IMR-90 (cell line): ENCODE measurements at regions not wholly inside any gene's neighbourhood (a gene's known extent, or its start where the extent isn't known, plus 50 kb on each side); places are given as distances from the start of the nearest gene placed in this dataset.

Experiments used
- ATAC-seq: fragments of 200-7000 bp; cut with Tn5 transposase; 2 replicates; pipeline ENCODE4 v1.9.1; 2020; ENCODE audit warnings: low read depth, mild to moderate bottlenecking, moderate library complexity
- BruUV-seq: library from RNA; stranded (reverse); fragments of 400-500 nt; replicated peaks from 2 replicates; lab custom pipeline; 2021; lab: Mats Ljungman, UMichigan
- CTCF ChIA-PET: fragments of 300-600 bp; formaldehyde crosslinking; extraction: SDS; loops from one replicate; lab custom pipeline; 2021; ENCODE audit warnings: antibody characterized with exemption; lab: Yijun Ruan, JAX
- POLR2A ChIA-PET: fragments of 300-600 bp; sonication (Branson Sonifier 250); formaldehyde crosslinking; loops from one replicate; lab custom pipeline; 2022; ENCODE audit warnings: antibody characterized with exemption; ENCODE audit not compliant: unreplicated experiment; lab: Charles Lee
- DNase-seq: peaks from one replicate; pipeline ENCODE4 v3.0.0; 2013
- H2AFZ ChIP-seq: replicated peaks from 2 replicates; pipeline ENCODE3; 2013; ENCODE audit warnings: low read length, mild to moderate bottlenecking; ENCODE audit not compliant: poor library complexity
- H2AK5ac ChIP-seq: 2 replicates; pipeline ENCODE4 v1.6.1; 2013; ENCODE audit warnings: low read depth, low read length, inconsistent platforms
- H2AK9ac ChIP-seq: replicated peaks from 2 replicates; pipeline ENCODE3; 2013; ENCODE audit warnings: mild to moderate bottlenecking, low read depth, low read length, moderate library complexity; ENCODE audit not compliant: poor library complexity
- H2BK120ac ChIP-seq: 2 replicates; pipeline ENCODE4 v1.6.1; 2013; ENCODE audit warnings: low read depth, low read length, inconsistent platforms
- H2BK15ac ChIP-seq: 3 replicates; pipeline ENCODE4 v1.6.1; 2013; ENCODE audit warnings: low read depth, low read length, inconsistent platforms
- H2BK20ac ChIP-seq: 2 replicates; pipeline ENCODE4 v1.6.1; 2013; ENCODE audit warnings: low read depth, mild to moderate bottlenecking, inconsistent platforms, low read length, moderate library complexity
- H2BK5ac ChIP-seq: 2 replicates; pipeline ENCODE4 v1.6.1; 2013; ENCODE audit warnings: mild to moderate bottlenecking, low read depth, low read length, inconsistent platforms; ENCODE audit not compliant: poor library complexity, severe bottlenecking
- H3K14ac ChIP-seq: replicated peaks from 2 replicates; pipeline ENCODE4 v1.6.1; 2013; ENCODE audit warnings: low read depth, low read length, inconsistent platforms
- H3K18ac ChIP-seq: 2 replicates; pipeline ENCODE4 v1.6.1; 2013; ENCODE audit warnings: low read depth, low read length, control low read depth
- H3K23ac ChIP-seq: 2 replicates; pipeline ENCODE4 v1.6.1; 2013; ENCODE audit warnings: low read depth, low read length, inconsistent platforms
- H3K27ac ChIP-seq: 2 replicates; pipeline ENCODE4 v1.5.1; 2013; ENCODE audit warnings: mild to moderate bottlenecking, control low read depth, low read length; ENCODE audit not compliant: insufficient read depth
- H3K27me3 ChIP-seq: 2 replicates; pipeline ENCODE4 v1.6.1; 2013; ENCODE audit warnings: low read length; ENCODE audit not compliant: control insufficient read depth, insufficient read depth
- H3K36me3 ChIP-seq: 2 replicates; pipeline ENCODE4 v1.6.1; 2013; ENCODE audit warnings: low read length, mixed read lengths; ENCODE audit not compliant: control insufficient read depth, insufficient read depth
- H3K4ac ChIP-seq: 2 replicates; pipeline ENCODE4 v1.6.1; 2013; ENCODE audit warnings: low read depth, low read length, inconsistent platforms
- H3K4me1 ChIP-seq: 2 replicates; pipeline ENCODE4 v1.6.1; 2013; ENCODE audit warnings: low read length, mixed read lengths; ENCODE audit not compliant: control insufficient read depth, insufficient read depth
- H3K4me2 ChIP-seq: 2 replicates; pipeline ENCODE4 v1.6.1; 2013; ENCODE audit warnings: low read depth, mild to moderate bottlenecking, control low read depth, low read length, moderate library complexity
- H3K4me3 ChIP-seq: 2 replicates; pipeline ENCODE4 v1.5.1; 2013; ENCODE audit warnings: low read depth, mild to moderate bottlenecking, control low read depth, low read length, moderate library complexity; ENCODE audit not compliant: insufficient read depth
- H3K56ac ChIP-seq: 2 replicates; pipeline ENCODE4 v1.6.1; 2013; ENCODE audit warnings: low read length, inconsistent platforms; ENCODE audit not compliant: insufficient read depth; ENCODE audit errors: extremely low read depth
- H3K79me1 ChIP-seq, 2 experiments: 2 replicates each; pipeline ENCODE4 v1.6.1; 2013; ENCODE audit warnings: low read length in 2 of 2, inconsistent platforms in 1 of 2, low read depth in 1 of 2
- H3K9ac ChIP-seq: 2 replicates; pipeline ENCODE4 v1.6.1; 2013; ENCODE audit warnings: low read depth, low read length, control low read depth
- H3K9me1 ChIP-seq: 2 replicates; pipeline ENCODE4 v1.6.1; 2013; ENCODE audit warnings: low read length, inconsistent platforms; ENCODE audit not compliant: insufficient read depth
- H3K9me3 ChIP-seq: 2 replicates; pipeline ENCODE4 v1.6.1; 2013; ENCODE audit warnings: low read length; ENCODE audit not compliant: control insufficient read depth, insufficient read depth
- H4K20me1 ChIP-seq: 2 replicates; pipeline ENCODE4 v1.6.1; 2013; ENCODE audit warnings: low read length, inconsistent platforms; ENCODE audit not compliant: insufficient read depth
- H4K5ac ChIP-seq: 2 replicates; pipeline ENCODE4 v1.6.1; 2013; ENCODE audit warnings: mild to moderate bottlenecking, low read depth, low read length, control low read depth
- H4K8ac ChIP-seq, 2 experiments: 2 replicates each; pipeline ENCODE4 v1.6.1; 2013; ENCODE audit warnings: low read depth in 2 of 2, low read length in 2 of 2, control low read depth in 1 of 2, inconsistent platforms in 1 of 2
- H4K91ac ChIP-seq: 2 replicates; pipeline ENCODE4 v1.6.1; 2013; ENCODE audit warnings: low read depth, low read length, inconsistent platforms; ENCODE audit not compliant: insufficient read depth
- ELK1 ChIP-seq: fragments of 150-350 bp; IDR thresholded peaks from 2 replicates; pipeline ENCODE4 v1.6.1; 2016; ENCODE audit warnings: low read depth, mild to moderate bottlenecking, low read length, moderate library complexity, borderline replicate concordance
- MAFK ChIP-seq: IDR thresholded peaks from 2 replicates; pipeline ENCODE4 v1.6.1; 2012; ENCODE audit warnings: low read depth, low read length, improper control_type of control experiment
- MXI1 ChIP-seq: IDR thresholded peaks from 2 replicates; pipeline ENCODE4 v1.6.1; 2012; ENCODE audit warnings: low read depth, mild to moderate bottlenecking, low read length, moderate library complexity, borderline replicate concordance
- POLR2A ChIP-seq: IDR thresholded peaks from 2 replicates; pipeline ENCODE4 v1.6.1; 2012; ENCODE audit warnings: mild to moderate bottlenecking, low read depth, low read length
- RCOR1 ChIP-seq: IDR thresholded peaks from 2 replicates; pipeline ENCODE4 v1.6.1; 2012; ENCODE audit warnings: mild to moderate bottlenecking, low read length, improper control_type of control experiment; ENCODE audit not compliant: insufficient replicate concordance
- SMC3 ChIP-seq: fragments of 150-350 bp; IDR thresholded peaks from 2 replicates; pipeline ENCODE4 v1.6.1; 2016; ENCODE audit warnings: low read depth, mild to moderate bottlenecking, antibody characterized with exemption, low read length, moderate library complexity
- WGBS, 2 experiments: methylation state at CpG; one replicate each; pipeline versions ENCODE4 v1.1.5 to v1.1.7; 2013; ENCODE audit warnings: missing lambda C conversion rate in 2 of 2; ENCODE audit not compliant: insufficient read length in 1 of 2; ENCODE audit errors: extremely low coverage in 2 of 2; 5-methylcytosine and 5-hydroxymethylcytosine counted together
- dilution Hi-C: fragments of 300-500 bp; cut with HindIII; formaldehyde crosslinking; loops from one replicate; pipeline ENCODE4 v1.14.3; 2018; ENCODE audit warnings: low sequenced_read_pairs; ENCODE audit not compliant: unreplicated experiment
- in situ Hi-C: fragments of 300-500 bp; cut with MboI; formaldehyde crosslinking; loops from 3 replicates; pipeline ENCODE4 v1.14.3; 2019; ENCODE audit warnings: low sequenced_read_pairs, inconsistent platforms, mixed read lengths
- intact Hi-C: fragments of 100-400 bp; cut with micrococcal nuclease; formaldehyde crosslinking; loops from 2 replicates; pipeline ENCODE4 v1.10.0; 2022
- TF ChIP-seq, protein P1 (sequence below): fragments of 150-350 bp; IDR thresholded peaks from 2 replicates; pipeline ENCODE4 v1.6.1; 2017; ENCODE audit warnings: mild to moderate bottlenecking, antibody characterized with exemption, low read length, low read depth

DNA sequence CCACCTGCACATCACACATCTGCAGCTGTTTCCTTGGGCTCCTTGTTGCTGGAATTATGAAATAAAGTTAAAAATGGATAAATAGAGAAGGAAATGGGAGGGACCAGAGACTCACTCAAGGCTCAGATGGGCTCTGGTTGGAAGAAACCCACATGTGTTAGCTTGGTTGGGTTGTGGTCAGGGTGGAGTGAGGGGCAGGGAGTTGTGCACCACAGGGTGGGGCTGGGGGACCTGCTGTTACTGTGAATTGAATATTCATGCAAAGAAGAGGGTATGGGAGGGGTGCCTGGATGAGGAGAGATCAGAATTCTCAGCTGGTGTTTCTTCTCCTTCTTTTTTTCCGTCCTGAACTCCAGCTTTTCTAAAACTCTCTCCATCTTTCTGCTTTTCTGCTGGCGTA lies 320.7 kb downstream of the MAP2K4 start:
- Histone ChIP-seq H3K79me1 (no peaks in the 10 kb centered on the region), H3K4me1 (peaks cover 2% of the 10 kb centered on the region; the same call in 1 of the 2 replicates), H2AK9ac (no peak overlapping the region), H2AFZ (no peak overlapping the region), H3K56ac (no peak overlapping the region), H3K18ac (no peak overlapping the region), H2AK5ac (no peak overlapping the region), H3K4me3 (no peak overlapping the region), H4K20me1 (no peaks in the 10 kb centered on the region), H4K8ac (no peak overlapping the region), H3K9me1 (peaks cover 9% of the 10 kb centered on the region), H3K27ac (no peak overlapping the region), H4K91ac (no peak overlapping the region), H2BK20ac (no peak overlapping the region; the same call in 1 of the 2 replicates), H3K4me2 (no peak overlapping the region), H3K27me3 (no peaks in the 10 kb centered on the region), H2BK5ac (no peak overlapping the region), H3K9ac (no peak overlapping the region), H3K4ac (0 out of 2 replicates have a peak overlapping the region, but pooled peaks have one; percentile 40), H4K5ac (no peak overlapping the region), H2BK15ac (no peak overlapping the region), H3K23ac (no peak overlapping the region), H3K9me3 (no peaks in the 10 kb centered on the region), H2BK120ac (no peak overlapping the region; the same call in 1 of the 2 replicates), H3K14ac (no peak overlapping the region), H3K36me3 (no peaks in the 10 kb centered on the region)
- in situ Hi-C loops (no loop called here), intact Hi-C loops (no loop called here), dilution Hi-C loops (no loop called here)
- DNase-seq = no peak
- ATAC-seq = no peak
- TF ChIP-seq SMC3 (no peak), ELK1 (no peak), POLR2A (no peak), RCOR1 (no peak), MXI1 (no peak), MAFK (no peak)
- TF ChIP-seq, protein P1, sequence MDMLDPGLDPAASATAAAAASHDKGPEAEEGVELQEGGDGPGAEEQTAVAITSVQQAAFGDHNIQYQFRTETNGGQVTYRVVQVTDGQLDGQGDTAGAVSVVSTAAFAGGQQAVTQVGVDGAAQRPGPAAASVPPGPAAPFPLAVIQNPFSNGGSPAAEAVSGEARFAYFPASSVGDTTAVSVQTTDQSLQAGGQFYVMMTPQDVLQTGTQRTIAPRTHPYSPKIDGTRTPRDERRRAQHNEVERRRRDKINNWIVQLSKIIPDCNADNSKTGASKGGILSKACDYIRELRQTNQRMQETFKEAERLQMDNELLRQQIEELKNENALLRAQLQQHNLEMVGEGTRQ = no peak
- ChIA-PET POLR2A (interaction anchor here (0.5 kb wide), 1 partner anchor 14 kb away, joined by 3 read pairs; no protein-coding TSS in a partner anchor), CTCF (no interaction called here)
- no TSS peak for BruUV-seq
- no CpG with 5 or more reads among the region's 2 CpGs for WGBS, 2 experiments
